ENCODE measurements at regions not wholly inside any gene's neighbourhood (a gene's known extent, or its start where the extent isn't known, plus 50 kb on each side); places are given as distances from the start of the nearest gene placed in this dataset.

- TF ChIP-seq CTCF (IDR thresholded peaks at IDR 0.05; ENCODE audit: insufficient read depth, low read length, poor library complexity, severe bottlenecking) (no peak), EZH2phosphoT487 (conservative IDR thresholded peaks at IDR 0.05; ENCODE audit: low read length) (no peak)
Observed at GRCh38 chr1:14064649-14065442, 364.9 kb downstream of the PRDM2 start.

All from SU-DHL-6 (cell line).